ENCODE measurements at regions not wholly inside any gene's neighbourhood (a gene's known extent, or its start where the extent isn't known, plus 50 kb on each side); places are given as distances from the start of the nearest gene placed in this dataset.

DNA sequence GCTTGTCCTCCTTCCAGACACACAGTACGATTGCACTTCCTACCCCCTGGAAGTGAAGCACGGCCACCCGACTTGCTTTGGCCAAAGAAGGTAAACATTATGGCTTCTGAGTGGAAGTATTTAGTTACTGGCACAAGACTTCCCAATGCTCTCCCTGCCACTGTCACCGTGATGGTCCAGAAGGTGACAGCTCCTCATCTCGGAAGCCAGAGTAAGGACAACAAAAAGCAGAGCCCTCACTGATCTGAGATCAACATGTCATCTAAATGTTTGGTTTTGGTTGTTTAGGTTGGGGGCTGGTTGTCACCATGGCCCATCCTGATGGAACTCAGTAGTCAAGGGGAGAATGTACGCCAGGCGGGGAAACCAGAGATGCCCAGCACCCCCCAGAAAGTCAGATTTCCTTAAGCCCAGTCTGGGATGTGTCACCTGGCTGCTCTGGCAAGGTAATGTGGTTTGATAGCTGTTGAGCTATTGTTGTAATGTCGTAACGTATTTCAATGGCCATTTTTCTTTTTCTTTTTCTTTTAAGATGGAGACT lies 170.1 kb upstream of the ZNF536 start:
- TF ChIP-seq MAX (IDR thresholded peaks at IDR 0.05), result no peak
- no peak for TF ChIP-seq REST (IDR thresholded peaks at IDR 0.05)
- TF ChIP-seq MAZ (IDR thresholded peaks at IDR 0.05; ENCODE audit: borderline replicate concordance, low read depth, low read length), result no peak
- no peak for TF ChIP-seq NFE2L2 (conservative IDR thresholded peaks at IDR 0.05; ENCODE audit: low read length)
- TF ChIP-seq POLR2AphosphoS2 (conservative IDR thresholded peaks at IDR 0.05; ENCODE audit: low read length), result no peak
- TF ChIP-seq KDM1A (IDR thresholded peaks at IDR 0.05; ENCODE audit: low read depth), result no peak
- TF ChIP-seq KDM5A (IDR thresholded peaks at IDR 0.05), result no peak
- no peak for TF ChIP-seq CBX8 (IDR thresholded peaks at IDR 0.05)
- TF ChIP-seq POLR2A (IDR thresholded peaks at IDR 0.05; ENCODE audit: low read length), result no peak
- TF ChIP-seq HDAC2 (IDR thresholded peaks at IDR 0.05), result no peak
- no peak for TF ChIP-seq ZNF302 (CRISPR knock-in tag; IDR thresholded peaks at IDR 0.05)
- TF ChIP-seq, protein P1, sequence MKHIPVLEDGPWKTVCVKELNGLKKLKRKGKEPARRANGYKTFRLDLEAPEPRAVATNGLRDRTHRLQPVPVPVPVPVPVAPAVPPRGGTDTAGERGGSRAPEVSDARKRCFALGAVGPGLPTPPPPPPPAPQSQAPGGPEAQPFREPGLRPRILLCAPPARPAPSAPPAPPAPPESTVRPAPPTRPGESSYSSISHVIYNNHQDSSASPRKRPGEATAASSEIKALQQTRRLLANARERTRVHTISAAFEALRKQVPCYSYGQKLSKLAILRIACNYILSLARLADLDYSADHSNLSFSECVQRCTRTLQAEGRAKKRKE (CRISPR knock-in tag; IDR thresholded peaks at IDR 0.05; ENCODE audit: low read depth), result no peak
- no peaks in the 10 kb centered on the region for H3K4me1 ChIP-seq
- CTCF ChIA-PET, result interaction anchor here (0.6 to 1.5 kb wide), 7 partner anchors 10 to 660 kb away, joined by 3 to 5 read pairs (median 3); no protein-coding TSS in a partner anchor
- POLR2A ChIA-PET, result interaction anchor here (0.7 kb wide), 1 partner anchor 41 kb away, joined by 3 read pairs; no protein-coding TSS in a partner anchor
- ATAC-seq (no peak), FAIRE-seq (no peak), DNase-seq (ENCODE audit: low read depth in 1 of 2, low spot score in 1 of 2) (no peak)
- H3K4me2 ChIP-seq, result no peak overlapping the region
- H3K27ac ChIP-seq, result no peak overlapping the region
- peaks cover 33% of the 10 kb centered on the region for H3K9me3 ChIP-seq
- no peak overlapping the region for H3K4me3 ChIP-seq
- WGBS (ENCODE audit: missing lambda C conversion rate), result 29% methylated on average over 9 of the region's 9 CpGs

- ChIA-PET CTCF (interaction anchor here (1.6 to 1.7 kb wide), 2 partner anchors 17 to 133 kb away, joined by 3 to 6 read pairs; no protein-coding TSS in a partner anchor), POLR2A (no interaction called here)
- 65% methylated on average over 3 of the region's 3 CpGs for WGBS (ENCODE audit: missing lambda C conversion rate)
- ATAC-seq (no peak), FAIRE-seq (no peak), DNase-seq (ENCODE audit: low read depth in 1 of 2, low spot score in 1 of 2) (no peak)
- Histone ChIP-seq H3K4me1 (no peaks in the 10 kb centered on the region), H3K4me3 (no peak overlapping the region), H3K4me2 (no peak overlapping the region), H3K27ac (no peak overlapping the region), H3K9me3 (peaks cover 20% of the 10 kb centered on the region; the same call in 2 of the 3 replicates)
- TF ChIP-seq RNF2 (IDR thresholded peaks at IDR 0.05; ENCODE audit: borderline replicate concordance, low read depth), result no peak
- TF ChIP-seq TP53 (CRISPR knock-in tag; IDR thresholded peaks at IDR 0.05), result no peak
- no peak for TF ChIP-seq FOSB (CRISPR knock-in tag; IDR thresholded peaks at IDR 0.05)
- TF ChIP-seq HEYL (CRISPR knock-in tag; IDR thresholded peaks at IDR 0.05), result no peak
- no peak for TF ChIP-seq USF2 (IDR thresholded peaks at IDR 0.05)
- TF ChIP-seq POLR2AphosphoS2 (conservative IDR thresholded peaks at IDR 0.05; ENCODE audit: low read length), result no peak
- TF ChIP-seq ZFP36 (IDR thresholded peaks at IDR 0.05; ENCODE audit: borderline replicate concordance, partially characterized antibody), result no peak
- TF ChIP-seq HOXA7 (CRISPR knock-in tag; IDR thresholded peaks at IDR 0.05), result no peak
- TF ChIP-seq CHD2 (IDR thresholded peaks at IDR 0.05; ENCODE audit: low read length, partially characterized antibody), result no peak
- no peak for TF ChIP-seq EP300 (IDR thresholded peaks at IDR 0.05)
- TF ChIP-seq HDAC2 (IDR thresholded peaks at IDR 0.05), result no peak
These were observed 167.5 kb upstream of the ZNF536 start for GRCh38 chr19:30204721-30205120.

Data from A549 (cell line).